ENCODE measurements at regions not wholly inside any gene's neighbourhood (a gene's known extent, or its start where the extent isn't known, plus 50 kb on each side); places are given as distances from the start of the nearest gene placed in this dataset.
A peak's percentile ranks its signal among the peaks of the same experiment; 100 is the strongest.
"Not testable (repeated sequence)": the region's sequence is repeated elsewhere in the genome, so short reads cannot be mapped to it uniquely, and the experiment has no call there.

DNA sequence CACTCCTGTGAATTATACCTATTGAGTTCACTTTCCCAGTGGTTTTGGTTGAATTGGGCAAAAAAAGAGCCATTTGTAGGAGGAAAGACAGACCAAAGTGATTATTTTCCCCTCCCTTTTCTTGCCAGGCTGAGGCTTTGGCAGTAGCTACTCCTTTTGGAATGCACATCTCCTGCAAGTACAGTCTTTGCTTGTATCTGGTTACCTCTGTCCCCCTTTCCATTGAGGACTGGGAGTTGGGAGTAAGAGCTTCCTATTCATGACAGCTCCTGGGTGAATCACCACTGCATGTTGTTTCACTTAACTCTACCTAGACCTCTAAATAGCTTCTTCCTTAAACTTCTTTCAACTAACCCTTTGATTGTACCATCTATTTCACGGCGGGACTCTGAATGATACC, 695.3 kb upstream of the ZNF804A start:
- no peak for TF ChIP-seq FOXP2 (optimal IDR thresholded peaks at IDR 0.05; ENCODE audit: control extremely low read depth, extremely low read length, insufficient read depth)
- no peak for TF ChIP-seq EZH2 (IDR thresholded peaks at IDR 0.05)
- no peak for TF ChIP-seq POLR2AphosphoS5 (IDR thresholded peaks at IDR 0.05; ENCODE audit: borderline replicate concordance, low read depth, low read length)

DNA sequence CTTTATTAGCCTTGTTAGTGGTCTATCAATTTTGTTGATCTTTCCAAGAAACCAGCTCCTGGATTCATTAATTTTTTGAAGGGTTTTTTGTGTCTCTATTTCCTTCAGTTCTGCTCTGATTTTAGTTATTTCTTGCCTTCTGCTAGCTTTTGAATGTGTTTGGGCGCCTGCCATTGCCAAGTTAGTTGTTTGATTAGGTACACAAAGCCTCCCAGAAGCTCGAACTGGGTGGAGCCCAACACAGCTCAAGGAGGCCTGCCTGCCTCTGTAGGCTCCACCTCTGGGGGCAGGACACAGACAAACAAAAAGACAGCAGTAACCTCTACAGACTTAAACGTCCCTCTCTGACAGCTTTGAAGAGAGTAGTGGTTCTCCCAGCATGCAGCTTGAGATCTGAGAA, 682.3 kb upstream of the ZNF804A start:
- not testable (repeated sequence) for DNase-seq (ENCODE audit: low read depth, low spot score); H3K36me3 ChIP-seq (ENCODE audit: insufficient read depth, low read length); H3K9ac ChIP-seq (ENCODE audit: insufficient read length); H3K4me3 ChIP-seq; H3K27ac ChIP-seq; H3K9me3 ChIP-seq (ENCODE audit: low read depth, low read length)

More for the DNA sequence above, 695.3 kb upstream of the ZNF804A start:
- H3K9me3 ChIP-seq (ENCODE audit: low read depth, low read length) = no peaks in the 10 kb centered on the region; the same call in 1 of the 2 replicates
- DNase-seq (ENCODE audit: low read depth, low spot score) = no peak
- H3K9ac ChIP-seq (ENCODE audit: insufficient read length) = no peak overlapping the region
- H3K27ac ChIP-seq = no peak overlapping the region
- no peak overlapping the region for H3K4me3 ChIP-seq
- no peaks in the 10 kb centered on the region for H3K36me3 ChIP-seq (ENCODE audit: insufficient read depth, low read length)

DNA sequence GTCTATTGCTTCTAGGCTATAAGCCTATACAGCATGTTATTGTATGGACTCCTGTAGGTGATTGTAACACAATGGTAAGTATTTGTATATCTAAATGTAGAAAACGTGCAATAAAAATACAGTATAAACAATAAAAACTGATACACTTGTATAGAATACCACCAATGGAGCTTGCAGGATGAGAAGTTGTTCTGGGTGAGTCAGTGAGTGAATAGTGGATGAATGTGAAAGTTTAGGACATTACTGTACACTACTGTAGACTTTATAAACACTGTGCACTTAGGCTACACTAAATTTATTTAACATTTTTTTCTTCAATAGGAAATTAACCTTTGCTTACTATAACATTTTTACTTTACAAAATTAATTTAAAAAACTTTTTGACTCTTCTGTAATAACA, 679.2 kb upstream of the ZNF804A start:
- Histone ChIP-seq H3K36me3 (ENCODE audit: insufficient read depth, low read length) (no peaks in the 10 kb centered on the region), H3K9ac (ENCODE audit: insufficient read length) (no peak overlapping the region), H3K4me3 (no peak overlapping the region), H3K27ac (no peak overlapping the region), H3K9me3 (ENCODE audit: low read depth, low read length) (0 out of 2 replicates have a peak, but pooled peaks cover 3% of the 10 kb centered on the region)
- TF ChIP-seq FOXP2 (optimal IDR thresholded peaks at IDR 0.05; ENCODE audit: control extremely low read depth, extremely low read length, insufficient read depth) (no peak), POLR2AphosphoS5 (IDR thresholded peaks at IDR 0.05; ENCODE audit: borderline replicate concordance, low read depth, low read length) (no peak), EZH2 (IDR thresholded peaks at IDR 0.05) (no peak)
- no peak for DNase-seq (ENCODE audit: low read depth, low spot score)

DNA sequence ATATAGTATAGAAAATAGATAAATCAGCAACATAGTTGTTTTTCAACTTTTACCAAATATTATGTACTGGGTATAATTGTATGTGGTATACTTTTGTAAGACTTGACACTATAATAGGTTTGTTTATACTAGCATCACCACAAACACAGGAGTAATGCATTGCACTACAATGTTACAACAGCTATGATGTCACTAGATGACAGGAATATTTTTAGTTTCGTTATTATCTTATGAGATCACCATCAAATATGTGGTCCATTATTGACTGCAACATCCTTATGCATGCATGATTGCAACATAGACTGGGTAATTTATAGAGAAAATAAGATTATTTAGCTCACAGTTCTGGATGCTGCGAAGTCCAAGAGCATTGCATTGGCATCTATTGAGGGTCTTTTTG, 678.4 kb upstream of the ZNF804A start:
- Histone ChIP-seq H3K9me3 (ENCODE audit: low read depth, low read length) (0 out of 2 replicates have a peak, but pooled peaks cover 3% of the 10 kb centered on the region), H3K36me3 (ENCODE audit: insufficient read depth, low read length) (no peaks in the 10 kb centered on the region), H3K9ac (ENCODE audit: insufficient read length) (no peak overlapping the region), H3K27ac (no peak overlapping the region), H3K4me3 (no peak overlapping the region)
- TF ChIP-seq EZH2 (IDR thresholded peaks at IDR 0.05) = no peak
- DNase-seq (ENCODE audit: low read depth, low spot score) = no peak

DNA sequence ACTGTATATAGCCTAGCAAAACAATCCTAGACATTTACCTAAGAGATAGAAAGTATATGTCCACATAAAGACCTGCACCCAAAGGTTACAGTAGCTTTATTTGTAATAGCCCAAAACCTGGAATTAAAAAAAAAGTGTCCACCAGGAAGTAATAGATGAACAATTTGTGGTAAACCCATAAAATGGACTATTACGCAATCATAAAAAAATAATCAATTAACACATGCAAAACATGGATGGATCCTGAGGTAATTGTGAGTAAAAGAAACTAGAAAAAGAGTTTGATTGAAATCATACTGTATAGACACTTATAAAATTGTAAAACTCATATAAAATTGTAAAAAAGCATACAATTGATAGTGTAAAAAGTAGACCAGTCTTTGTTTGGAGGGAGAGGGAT, 673.0 kb upstream of the ZNF804A start:
- no peak overlapping the region for H3K9ac ChIP-seq (ENCODE audit: insufficient read length)
- DNase-seq (ENCODE audit: low read depth, low spot score) = no peak
- no peak overlapping the region for H3K27ac ChIP-seq
- H3K4me3 ChIP-seq = no peak overlapping the region
- TF ChIP-seq POLR2AphosphoS5 (IDR thresholded peaks at IDR 0.05; ENCODE audit: borderline replicate concordance, low read depth, low read length) (no peak), FOXP2 (optimal IDR thresholded peaks at IDR 0.05; ENCODE audit: control extremely low read depth, extremely low read length, insufficient read depth) (no peak), EZH2 (IDR thresholded peaks at IDR 0.05) (no peak)
- peaks cover 3% of the 10 kb centered on the region; the same call in 1 of the 2 replicates for H3K9me3 ChIP-seq (ENCODE audit: low read depth, low read length)
- H3K36me3 ChIP-seq (ENCODE audit: insufficient read depth, low read length) = no peaks in the 10 kb centered on the region

DNA sequence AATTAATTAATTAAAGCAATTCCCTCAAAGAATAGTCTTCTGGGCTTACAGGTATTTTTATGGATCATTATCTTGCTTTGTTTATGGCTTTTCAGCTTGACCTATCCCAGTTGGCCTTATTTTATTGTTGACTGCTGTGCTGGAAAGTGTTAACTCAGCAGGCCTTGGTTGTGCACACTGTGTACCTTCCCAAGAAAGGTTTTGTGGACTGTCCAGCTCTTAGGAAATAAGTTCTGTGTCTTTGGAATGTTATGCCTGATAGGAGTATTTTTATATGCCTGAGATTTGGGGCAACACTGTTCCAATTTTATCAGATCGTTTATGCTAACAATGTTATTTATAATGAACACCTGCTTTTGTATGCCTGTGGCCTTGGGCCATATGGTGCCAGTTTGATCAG, 671.9 kb upstream of the ZNF804A start:
- peaks cover 3% of the 10 kb centered on the region; the same call in 1 of the 2 replicates for H3K9me3 ChIP-seq (ENCODE audit: low read depth, low read length)
- no peaks in the 10 kb centered on the region for H3K36me3 ChIP-seq (ENCODE audit: insufficient read depth, low read length)
- no peak overlapping the region for H3K9ac ChIP-seq (ENCODE audit: insufficient read length)
- H3K27ac ChIP-seq = no peak overlapping the region
- DNase-seq (ENCODE audit: low read depth, low spot score) = no peak
- no peak for TF ChIP-seq EZH2 (IDR thresholded peaks at IDR 0.05)
- no peak for TF ChIP-seq FOXP2 (optimal IDR thresholded peaks at IDR 0.05; ENCODE audit: control extremely low read depth, extremely low read length, insufficient read depth)
- no peak for TF ChIP-seq POLR2AphosphoS5 (IDR thresholded peaks at IDR 0.05; ENCODE audit: borderline replicate concordance, low read depth, low read length)
- no peak overlapping the region for H3K4me3 ChIP-seq

DNA sequence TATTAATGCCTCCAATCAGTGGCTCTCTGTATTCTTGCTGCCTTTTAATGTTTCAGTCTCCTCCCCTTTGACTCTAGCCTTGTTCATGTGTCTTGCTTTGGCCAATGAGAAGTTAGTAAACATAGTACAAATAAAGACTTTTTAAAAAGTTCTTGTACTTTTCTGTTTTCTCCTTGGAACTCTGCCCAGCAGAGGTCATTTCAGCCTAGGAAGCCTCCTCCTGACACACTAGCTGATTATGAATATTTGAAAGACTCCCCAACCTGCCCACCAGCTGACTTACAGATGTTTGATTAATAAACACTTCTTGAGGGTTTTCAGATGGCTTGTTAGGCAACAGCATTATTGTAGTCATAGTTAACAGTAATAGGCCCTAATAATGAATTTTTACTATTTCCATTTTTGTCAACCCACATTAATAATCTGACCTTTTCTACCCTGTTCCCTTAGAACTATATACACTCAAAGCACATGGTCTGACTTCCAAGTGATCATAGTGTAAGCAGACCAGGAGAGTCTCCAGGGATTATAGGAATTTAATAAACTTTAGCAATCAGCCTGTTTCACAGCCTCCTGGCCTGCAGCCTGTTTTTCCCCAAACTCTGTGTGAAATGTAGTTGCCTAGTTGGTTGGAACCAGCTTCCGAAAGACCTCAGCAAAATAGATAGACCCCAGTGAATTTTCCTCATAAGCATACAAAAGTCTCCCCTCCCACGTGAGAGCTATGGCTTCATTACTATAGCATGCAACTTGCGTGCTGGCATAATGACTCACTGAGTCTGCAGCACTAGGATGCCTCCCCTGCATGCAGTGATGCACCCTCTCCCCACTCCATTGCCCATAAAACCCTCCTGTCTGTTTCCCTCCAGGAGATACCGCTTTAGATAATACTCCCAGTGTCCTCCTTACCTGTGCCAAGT, 670.7 kb upstream of the ZNF804A start:
- peaks cover 3% of the 10 kb centered on the region; the same call in 1 of the 2 replicates for H3K9me3 ChIP-seq (ENCODE audit: low read depth, low read length)
- DNase-seq (ENCODE audit: low read depth, low spot score) = no peak
- H3K9ac ChIP-seq (ENCODE audit: insufficient read length) = no peak overlapping the region

DNA sequence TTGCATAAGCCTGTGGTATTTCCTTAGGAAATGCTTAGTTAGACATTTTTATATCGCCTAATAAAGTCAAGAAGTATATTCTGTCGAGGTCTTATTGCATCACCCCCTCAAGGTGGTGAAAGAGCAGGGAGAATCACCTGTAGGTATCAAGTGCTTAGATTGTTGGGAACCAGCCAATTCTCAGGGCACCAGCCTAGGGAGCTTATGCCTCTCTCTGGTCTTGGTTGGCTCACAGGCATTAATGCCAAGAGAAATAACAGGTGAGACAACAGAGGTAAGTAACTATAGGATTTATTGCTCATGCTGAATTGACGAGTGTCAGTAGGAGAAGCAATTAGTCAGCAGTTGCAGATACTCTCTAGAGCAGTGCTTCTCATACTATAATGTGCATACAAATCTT, 663.3 kb upstream of the ZNF804A start:
- H3K36me3 ChIP-seq (ENCODE audit: insufficient read depth, low read length) = no peaks in the 10 kb centered on the region
- H3K9ac ChIP-seq (ENCODE audit: insufficient read length) = no peak overlapping the region
- H3K4me3 ChIP-seq = no peak overlapping the region
- no peak for DNase-seq (ENCODE audit: low read depth, low spot score)
- 0 out of 2 replicates have a peak overlapping the region, but pooled peaks have one; percentile 68 for H3K27ac ChIP-seq
- H3K9me3 ChIP-seq (ENCODE audit: low read depth, low read length) = no peaks in the 10 kb centered on the region; the same call in 1 of the 2 replicates
- TF ChIP-seq FOXP2 (optimal IDR thresholded peaks at IDR 0.05; ENCODE audit: control extremely low read depth, extremely low read length, insufficient read depth) = no peak

More for the DNA sequence above, 670.7 kb upstream of the ZNF804A start:
- TF ChIP-seq FOXP2 (optimal IDR thresholded peaks at IDR 0.05; ENCODE audit: control extremely low read depth, extremely low read length, insufficient read depth) (no peak), POLR2AphosphoS5 (IDR thresholded peaks at IDR 0.05; ENCODE audit: borderline replicate concordance, low read depth, low read length) (no peak), EZH2 (IDR thresholded peaks at IDR 0.05) (no peak)
- Histone ChIP-seq H3K4me3 (no peak overlapping the region), H3K27ac (no peak overlapping the region), H3K36me3 (ENCODE audit: insufficient read depth, low read length) (no peaks in the 10 kb centered on the region)

DNA sequence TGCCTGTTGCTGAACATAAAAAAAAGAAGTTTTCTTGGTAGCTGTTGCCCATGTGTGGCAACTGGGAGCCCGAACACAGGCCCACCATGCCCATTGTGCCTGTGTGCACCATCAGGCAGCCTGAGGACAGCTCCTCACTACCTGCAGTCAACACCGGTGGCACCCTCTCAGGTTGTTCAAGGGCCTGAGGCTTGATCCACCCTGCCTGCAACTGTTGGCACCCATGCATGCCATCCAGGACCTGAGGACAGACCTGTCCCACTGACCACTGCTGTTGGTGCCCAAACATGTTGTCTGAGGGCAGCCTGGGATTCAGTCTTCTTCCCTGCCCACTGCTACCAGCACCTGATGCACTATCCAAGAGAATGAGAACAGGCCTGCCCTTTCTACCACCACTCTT, 661.1 kb upstream of the ZNF804A start:
- no peak for TF ChIP-seq POLR2AphosphoS5 (IDR thresholded peaks at IDR 0.05; ENCODE audit: borderline replicate concordance, low read depth, low read length)
- TF ChIP-seq FOXP2 (optimal IDR thresholded peaks at IDR 0.05; ENCODE audit: control extremely low read depth, extremely low read length, insufficient read depth) = no peak
- TF ChIP-seq EZH2 (IDR thresholded peaks at IDR 0.05) = no peak
- Histone ChIP-seq H3K36me3 (ENCODE audit: insufficient read depth, low read length) (no peaks in the 10 kb centered on the region), H3K9ac (ENCODE audit: insufficient read length) (no peak overlapping the region), H3K4me3 (no peak overlapping the region), H3K27ac (no peak overlapping the region), H3K9me3 (ENCODE audit: low read depth, low read length) (no peaks in the 10 kb centered on the region; the same call in 1 of the 2 replicates)
- DNase-seq (ENCODE audit: low read depth, low spot score) = no peak
